Neural progenitor cell (in vitro differentiated cells): ENCODE measurements at regions not wholly inside any gene's neighbourhood (a gene's known extent, or its start where the extent isn't known, plus 50 kb on each side); places are given as distances from the start of the nearest gene placed in this dataset.

ENCODE experiments used
- CTCF ChIP-seq: fragments of 200-600 bp; sonication (generic); IDR thresholded peaks from 2 replicates; pipeline ENCODE4 v1.5.1; 2017; ENCODE audit warnings: antibody characterized with exemption, mild to moderate bottlenecking
- EZH2 ChIP-seq: fragments of 200-600 bp; sonication (generic); IDR thresholded peaks from 2 replicates; pipeline ENCODE4 v1.6.1; 2017; ENCODE audit warnings: antibody characterized with exemption, mild to moderate bottlenecking, moderate library complexity
- EZH2phosphoT487 ChIP-seq: fragments of 200-600 bp; sonication (generic); IDR thresholded peaks from 2 replicates; pipeline ENCODE4 v1.6.1; 2017; ENCODE audit warnings: antibody characterized with exemption

GRCh38 chr13:112159575-112160547 is 92.9 kb downstream of the SOX1 start:
- TF ChIP-seq CTCF (no peak), EZH2 (no peak), EZH2phosphoT487 (no peak)
